ENCODE measurements at regions not wholly inside any gene's neighbourhood (a gene's known extent, or its start where the extent isn't known, plus 50 kb on each side); places are given as distances from the start of the nearest gene placed in this dataset.
"Not testable (repeated sequence)": the region's sequence is repeated elsewhere in the genome, so short reads cannot be mapped to it uniquely, and the experiment has no call there.

DNA sequence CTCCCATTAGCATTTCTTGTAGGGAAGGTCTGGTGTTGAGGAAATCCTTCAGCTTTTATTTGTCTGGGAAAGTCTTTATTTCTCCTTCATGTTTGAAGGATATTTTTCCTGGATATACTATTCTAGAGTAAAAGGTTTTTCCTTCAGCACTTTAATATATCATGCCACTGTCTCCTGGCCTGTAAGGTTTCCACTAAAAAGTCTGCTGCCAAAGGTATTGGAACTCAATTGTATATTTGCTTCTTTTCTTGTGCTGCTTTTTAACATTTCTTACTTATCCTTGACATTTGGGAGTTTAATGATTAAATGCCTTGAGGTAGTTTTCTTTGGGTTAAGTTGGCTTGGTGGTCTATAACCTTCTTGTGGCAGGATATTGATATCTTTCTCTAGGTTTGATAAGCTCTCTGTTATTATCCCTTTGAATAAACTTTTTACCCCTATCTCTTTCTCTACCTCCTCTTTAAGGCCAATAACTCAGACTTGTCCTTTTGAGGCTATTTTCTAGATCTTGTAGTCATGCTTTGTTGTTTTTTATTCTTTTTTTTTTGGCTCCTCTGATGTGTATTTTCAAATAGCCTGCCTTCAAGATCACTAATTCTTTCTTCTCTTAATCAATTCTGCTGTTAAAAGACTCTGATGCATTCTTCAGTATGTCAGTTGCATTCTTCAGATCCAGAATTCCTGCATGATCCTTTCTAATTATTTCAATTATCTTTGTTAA, 225.0 kb upstream of the ZNF217 start:
- no peak for DNase-seq (ENCODE audit: low read depth in 2 of 2)

DNA sequence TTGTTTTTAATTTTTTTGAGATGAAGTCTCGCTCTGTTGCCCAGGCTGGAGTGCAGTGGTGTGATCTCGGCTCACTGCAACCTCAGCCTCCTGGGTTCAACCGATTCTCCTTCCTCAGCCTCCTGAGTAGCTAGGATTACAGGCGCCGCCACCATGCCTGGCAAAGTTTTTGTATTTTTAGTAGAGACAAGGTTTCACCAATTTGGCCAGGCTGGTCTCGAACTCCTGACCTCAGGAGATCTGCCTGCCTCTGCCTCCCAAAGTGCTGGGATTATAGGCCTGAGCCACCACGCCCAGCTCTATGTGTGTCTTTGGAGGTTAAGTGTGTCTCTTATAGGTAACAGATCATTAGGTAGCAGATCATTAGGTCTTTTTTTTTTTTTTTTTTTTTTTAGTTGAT, 223.9 kb upstream of the ZNF217 start:
- not testable (repeated sequence) for DNase-seq (ENCODE audit: low read depth in 2 of 2)

DNA sequence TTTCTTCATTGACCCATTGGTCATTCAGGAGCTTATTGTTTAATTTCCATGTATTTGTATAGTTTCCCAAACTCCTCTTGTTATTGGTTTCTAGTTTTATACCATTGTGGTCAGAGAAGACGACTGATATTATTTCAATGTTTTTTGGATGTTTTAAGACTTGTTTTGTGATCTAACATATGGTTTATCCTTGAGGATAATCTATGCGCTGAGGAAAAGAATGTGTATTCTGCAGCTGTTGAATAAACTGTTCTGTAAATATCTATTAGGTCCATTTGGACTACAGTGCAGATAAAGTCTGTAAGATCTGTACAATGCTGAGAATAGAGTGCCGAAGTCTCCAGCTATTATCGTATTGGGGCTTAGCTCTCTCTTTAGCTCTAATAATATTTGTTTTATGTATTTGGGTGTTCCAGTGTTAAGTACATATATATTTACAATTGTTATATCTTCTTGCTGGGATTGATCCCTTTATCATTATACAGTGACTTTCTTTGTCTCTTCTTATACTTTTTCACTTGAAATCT, 223.3 kb upstream of the ZNF217 start:
- no peak for DNase-seq (ENCODE audit: low read depth in 2 of 2)

GRCh38 chr20:53815509-53815908, 221.9 kb upstream of the ZNF217 start:
- no peak for DNase-seq (ENCODE audit: low read depth in 2 of 2)

- no peak for DNase-seq (ENCODE audit: low read depth in 2 of 2)
Observed at GRCh38 chr20:53814060-53814459, 220.4 kb upstream of the ZNF217 start.

- no peak for DNase-seq (ENCODE audit: low read depth in 2 of 2)
Observed at GRCh38 chr20:53813636-53814035, 220.0 kb upstream of the ZNF217 start.

DNA sequence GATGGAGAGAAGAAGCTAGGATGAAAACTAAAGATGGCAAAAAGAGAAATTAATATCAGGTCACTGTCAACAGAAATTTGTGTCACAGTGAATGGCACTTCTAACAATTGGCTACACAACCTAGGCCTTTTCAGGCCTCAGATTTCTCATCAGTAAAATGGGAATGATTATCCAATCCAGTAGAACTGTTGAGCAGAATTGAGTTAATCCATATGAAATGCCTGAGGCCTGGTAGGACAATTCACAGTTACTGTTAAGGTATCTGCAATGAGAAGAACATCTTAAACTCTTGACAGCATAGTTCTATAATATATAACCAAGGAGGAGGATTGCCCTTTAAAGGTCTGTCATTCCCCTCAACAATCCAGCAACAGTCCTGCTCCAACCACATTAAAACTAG, 217.9 kb upstream of the ZNF217 start:
- no peak for DNase-seq (ENCODE audit: low read depth in 2 of 2)

GRCh38 chr20:53810661-53811355, 217.2 kb upstream of the ZNF217 start:
- DNase-seq (ENCODE audit: low read depth in 2 of 2): no peak

DNA sequence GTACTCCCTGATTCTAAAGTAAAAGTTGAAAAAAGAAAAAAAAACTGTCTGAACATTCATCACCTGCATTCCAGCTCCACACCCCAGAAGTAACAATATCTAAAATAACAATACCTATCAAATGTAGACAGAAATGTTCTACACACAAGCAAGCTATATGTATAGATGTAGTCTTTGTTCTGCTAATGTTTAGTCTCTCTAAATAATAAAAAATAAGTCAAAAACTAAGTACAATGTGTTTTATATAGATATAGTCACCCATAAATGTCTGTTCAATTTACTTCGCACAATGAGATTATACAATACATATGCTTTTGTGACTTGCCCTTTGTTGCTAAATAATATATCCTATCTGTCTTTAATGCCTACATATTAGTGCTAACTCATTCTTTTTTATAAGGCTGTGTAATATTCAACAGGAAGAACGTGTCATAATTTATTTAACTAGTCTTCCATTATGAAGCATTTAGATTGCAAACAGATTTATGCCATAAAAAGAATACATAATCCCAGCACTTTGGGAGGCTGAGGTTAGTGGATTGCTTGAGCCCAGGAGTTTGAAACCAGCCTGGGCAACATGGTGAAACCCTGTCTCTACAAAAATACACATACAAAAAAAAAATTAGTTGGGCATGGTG, 216.2 kb upstream of the ZNF217 start:
- no peak for DNase-seq (ENCODE audit: low read depth in 2 of 2)

DNA sequence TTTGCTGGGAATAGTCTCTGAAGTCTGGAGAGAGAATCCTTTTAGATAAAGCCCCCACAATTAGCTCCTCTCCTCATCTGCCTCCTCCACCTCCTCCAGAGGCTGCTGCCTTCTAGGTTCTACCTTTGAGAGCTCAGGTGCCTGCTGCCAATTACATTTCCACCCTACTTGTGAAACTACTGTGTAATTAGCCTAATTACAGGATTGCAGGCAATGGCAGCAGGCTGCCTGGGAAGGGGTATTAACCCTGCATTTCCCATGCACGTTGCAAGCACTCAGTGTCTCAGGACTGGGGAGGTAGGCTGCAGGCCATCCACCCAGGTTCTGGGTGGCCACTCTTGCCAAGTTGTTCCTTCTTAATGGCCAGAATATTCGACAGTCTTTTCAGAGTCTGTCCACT, 215.6 kb upstream of the ZNF217 start:
- DNase-seq (ENCODE audit: low read depth in 2 of 2): no peak

GRCh38 chr20:53808733-53809132, 215.1 kb upstream of the ZNF217 start:
- no peak for DNase-seq (ENCODE audit: low read depth in 2 of 2)

GRCh38 chr20:53808302-53808701, 214.7 kb upstream of the ZNF217 start:
- not testable (repeated sequence) for DNase-seq (ENCODE audit: low read depth in 2 of 2)

DNA sequence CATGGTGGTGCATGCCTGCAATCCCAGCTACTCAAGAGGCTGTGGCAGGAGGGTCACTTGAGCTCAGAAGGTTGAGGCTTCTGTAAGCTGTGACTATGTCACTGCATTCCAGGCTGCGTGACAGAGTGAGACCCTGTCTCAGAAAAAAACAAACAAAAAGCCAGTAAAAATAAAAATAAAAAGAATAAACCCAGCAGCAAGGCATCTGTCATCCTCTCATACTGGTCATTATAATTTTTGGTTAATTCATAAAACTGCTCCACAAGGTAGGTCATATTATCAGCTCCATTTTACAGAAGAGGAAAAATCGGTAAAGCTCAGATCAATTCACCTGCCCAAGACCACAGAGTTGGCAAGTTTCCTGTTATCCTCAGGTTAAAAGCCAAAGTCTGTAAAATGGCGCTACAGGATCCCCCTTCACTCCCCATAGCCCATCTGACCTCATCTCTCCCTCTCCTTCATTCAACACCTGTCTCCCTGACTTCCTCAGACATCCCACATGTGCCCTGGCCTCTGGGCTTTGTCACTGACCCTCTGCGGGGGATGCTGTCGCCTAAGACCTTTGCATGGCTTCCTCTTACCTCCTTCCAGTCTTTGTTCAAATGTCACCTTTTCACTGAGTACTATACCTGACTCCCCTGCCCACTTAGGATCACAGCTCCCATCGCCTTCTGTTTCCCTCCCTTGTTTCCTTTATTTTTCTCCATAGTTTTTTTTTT, 213.2 kb upstream of the ZNF217 start:
- no peak for DNase-seq (ENCODE audit: low read depth in 2 of 2)

GRCh38 chr20:53805895-53806384, 212.3 kb upstream of the ZNF217 start:
- DNase-seq (ENCODE audit: low read depth in 2 of 2): no peak

- no peak for DNase-seq (ENCODE audit: low read depth in 2 of 2)
Observed at GRCh38 chr20:53804920-53805894, 211.6 kb upstream of the ZNF217 start.

DNA sequence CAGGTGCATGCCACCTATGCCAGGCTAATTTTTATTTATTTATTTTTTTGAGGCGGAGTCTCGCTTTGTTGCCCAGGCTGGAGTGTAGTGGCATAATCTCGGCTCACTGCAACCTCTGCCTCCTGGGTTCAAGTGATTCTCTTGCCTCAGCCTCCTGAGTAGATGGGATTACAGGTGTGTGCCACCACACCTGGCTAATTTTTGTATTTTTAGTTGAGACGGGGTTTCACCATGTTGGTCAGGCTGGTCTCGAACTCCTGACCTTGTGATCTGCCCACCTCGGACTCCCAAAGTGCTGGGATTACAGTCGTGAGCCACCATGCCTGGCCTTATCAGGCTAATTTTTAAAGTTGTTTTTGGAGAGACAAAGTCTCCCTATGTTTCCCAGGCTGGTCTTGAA, 210.7 kb upstream of the ZNF217 start:
- DNase-seq (ENCODE audit: low read depth in 2 of 2): not testable (repeated sequence)

GRCh38 chr20:53803492-53804155, 210.0 kb upstream of the ZNF217 start:
- DNase-seq (ENCODE audit: low read depth in 2 of 2): no peak

DNA sequence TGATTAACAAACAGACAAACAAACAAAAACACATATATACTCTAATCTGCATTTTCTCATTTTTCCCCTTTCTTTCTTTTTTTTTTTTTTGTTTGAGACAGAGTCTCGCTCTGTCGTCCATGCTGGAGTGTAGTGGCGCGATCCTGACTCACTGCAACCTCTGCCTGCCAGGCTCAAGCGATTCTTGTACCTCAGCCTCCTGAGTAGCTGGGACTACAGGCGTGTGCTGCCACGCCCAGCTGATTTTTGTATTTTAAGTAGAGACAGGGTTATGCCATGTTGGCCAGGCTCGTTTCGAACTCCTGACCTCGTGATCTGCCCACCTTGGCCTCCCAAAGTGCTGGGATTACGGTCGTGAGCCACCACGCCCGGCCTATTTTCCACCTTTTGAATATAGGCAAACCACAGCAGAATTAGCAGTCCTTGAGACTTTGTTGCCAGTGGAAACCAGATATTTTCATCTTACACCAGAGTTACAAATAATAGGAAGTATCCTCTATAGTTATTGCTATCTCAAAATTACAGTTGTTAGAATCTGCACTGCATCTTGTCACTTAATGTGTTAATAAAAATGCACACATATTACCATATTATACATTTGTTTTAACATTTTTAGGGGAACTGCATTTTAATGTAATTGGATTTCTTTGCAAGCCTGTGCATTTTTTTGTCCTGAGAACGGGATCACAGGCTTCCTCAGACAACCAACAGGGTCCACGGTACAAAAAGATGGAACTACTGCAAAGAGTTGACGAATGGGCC, 208.2 kb upstream of the ZNF217 start:
- no peak for DNase-seq (ENCODE audit: low read depth in 2 of 2)

- DNase-seq (ENCODE audit: low read depth in 2 of 2): no peak
Observed at GRCh38 chr20:53800883-53801604, 207.4 kb upstream of the ZNF217 start.
